WTC11 (cell line): ENCODE measurements at regions not wholly inside any gene's neighbourhood (a gene's known extent, or its start where the extent isn't known, plus 50 kb on each side); places are given as distances from the start of the nearest gene placed in this dataset.

Experiments
- ATAC-seq: fragments of 200-7000 bp; cut with Tn5 transposase; 2 replicates; pipeline ENCODE4 v1.10.0; 2021; ENCODE audit warnings: mild to moderate bottlenecking, moderate library complexity
- CTCF ChIA-PET: fragments of 300-600 bp; sonication (Branson Sonifier 250); formaldehyde crosslinking; loops from one replicate; lab custom pipeline; 2021; ENCODE audit warnings: antibody characterized with exemption; lab: Charles Lee
- POLR2A ChIA-PET: fragments of 350-600 bp; sonication (Branson Sonifier 250); formaldehyde crosslinking; loops from one replicate; lab custom pipeline; 2021; ENCODE audit warnings: antibody characterized with exemption; lab: Charles Lee
- DNase-seq: peaks from one replicate; pipeline ENCODE4 v3.0.0; 2021; ENCODE audit warnings: low spot score
- H3K27ac Mint-ChIP-seq: 2 replicates; pipeline ENCODE4 v1.8.0; 2021; ENCODE audit warnings: mixed read lengths
- H3K27me3 Mint-ChIP-seq: 2 replicates; pipeline ENCODE4 v1.8.0; 2021; ENCODE audit warnings: low read depth, mild to moderate bottlenecking, moderate library complexity, mixed read lengths
- H3K36me3 Mint-ChIP-seq: 2 replicates; pipeline ENCODE4 v1.8.0; 2021; ENCODE audit warnings: mixed read lengths
- H3K4me1 Mint-ChIP-seq: 2 replicates; pipeline ENCODE4 v1.8.0; 2022; ENCODE audit warnings: mixed read lengths
- H3K4me3 Mint-ChIP-seq: 2 replicates; pipeline ENCODE4 v1.8.0; 2021; ENCODE audit warnings: mild to moderate bottlenecking, moderate library complexity, mixed read lengths
- H3K9me3 Mint-ChIP-seq: 2 replicates; pipeline ENCODE4 v1.8.0; 2021; ENCODE audit warnings: mixed read lengths
- ATF1 ChIP-seq: sonication (generic); formaldehyde crosslinking; IDR thresholded peaks from 2 replicates; pipeline ENCODE4 v1.8.1; 2023; ENCODE audit warnings: mild to moderate bottlenecking, moderate library complexity, missing genetic modification reagents
- ATF2 ChIP-seq: sonication (generic); formaldehyde crosslinking; IDR thresholded peaks from 2 replicates; pipeline ENCODE4 v1.8.1; 2022; ENCODE audit warnings: low read depth, missing genetic modification reagents, borderline replicate concordance
- CREB1 ChIP-seq: sonication (generic); formaldehyde crosslinking; IDR thresholded peaks from 2 replicates; pipeline ENCODE4 v1.8.0; 2023; ENCODE audit warnings: mild to moderate bottlenecking, missing genetic modification reagents
- E2F1 ChIP-seq: sonication (generic); formaldehyde crosslinking; IDR thresholded peaks from 2 replicates; pipeline ENCODE4 v1.8.0; 2022; ENCODE audit warnings: mild to moderate bottlenecking, missing genetic modification reagents
- ELF4 ChIP-seq: sonication (generic); formaldehyde crosslinking; IDR thresholded peaks from 2 replicates; pipeline ENCODE4 v1.8.1; 2022; ENCODE audit warnings: low read depth, mild to moderate bottlenecking, moderate library complexity, missing genetic modification reagents
- GRHL2 ChIP-seq: fragments of 250-450 bp; sonication (Bioruptor Pico); IDR thresholded peaks from 2 replicates; pipeline ENCODE4 v1.8.0; 2022; ENCODE audit warnings: mild to moderate bottlenecking, moderate library complexity; ENCODE audit not compliant: insufficient replicate concordance, severe bottlenecking
- GTF2I ChIP-seq: fragments of 250-450 bp; sonication (Bioruptor Pico); conservative IDR thresholded peaks from 2 replicates; pipeline ENCODE4 v1.4.0; 2021; ENCODE audit warnings: mild to moderate bottlenecking
- HMGA2 ChIP-seq: fragments of 250-450 bp; sonication (Bioruptor Pico); IDR thresholded peaks from 2 replicates; pipeline ENCODE4 v1.4.0; 2021; ENCODE audit warnings: mild to moderate bottlenecking, moderate library complexity
- IRF2 ChIP-seq: sonication (generic); formaldehyde crosslinking; IDR thresholded peaks from 2 replicates; pipeline ENCODE4 v1.8.0; 2022; ENCODE audit warnings: low read depth, missing genetic modification reagents, borderline replicate concordance
- JUN ChIP-seq: sonication (generic); formaldehyde crosslinking; IDR thresholded peaks from 2 replicates; pipeline ENCODE4 v1.8.0; 2023; ENCODE audit warnings: mild to moderate bottlenecking, missing genetic modification reagents
- MAX ChIP-seq: sonication (generic); formaldehyde crosslinking; IDR thresholded peaks from 2 replicates; pipeline ENCODE4 v1.8.0; 2022; ENCODE audit warnings: mild to moderate bottlenecking, missing genetic modification reagents
- MYBL2 ChIP-seq: sonication (generic); formaldehyde crosslinking; IDR thresholded peaks from 2 replicates; pipeline ENCODE4 v1.8.1; 2023; ENCODE audit warnings: mild to moderate bottlenecking, moderate library complexity, missing genetic modification reagents
- NFYB ChIP-seq: sonication (generic); formaldehyde crosslinking; conservative IDR thresholded peaks from 2 replicates; pipeline ENCODE4 v1.8.0; 2022; ENCODE audit warnings: low read depth, missing genetic modification reagents
- NR1H2 ChIP-seq: sonication (generic); formaldehyde crosslinking; IDR thresholded peaks from 2 replicates; pipeline ENCODE4 v1.9.0; 2021; ENCODE audit warnings: mild to moderate bottlenecking, moderate library complexity, missing genetic modification reagents
- NR3C1 ChIP-seq: sonication (generic); formaldehyde crosslinking; conservative IDR thresholded peaks from 2 replicates; pipeline ENCODE4 v1.8.1; 2023; ENCODE audit warnings: low read depth, mild to moderate bottlenecking, missing genetic modification reagents
- RORB ChIP-seq: fragments of 250-450 bp; sonication (Bioruptor Pico); IDR thresholded peaks from 2 replicates; pipeline ENCODE4 v1.9.0; 2021; ENCODE audit warnings: mild to moderate bottlenecking
- SP1 ChIP-seq: sonication (generic); formaldehyde crosslinking; conservative IDR thresholded peaks from 2 replicates; pipeline ENCODE4 v1.8.1; 2022; ENCODE audit warnings: missing genetic modification reagents
- TCF7 ChIP-seq: sonication (generic); formaldehyde crosslinking; IDR thresholded peaks from 2 replicates; pipeline ENCODE4 v1.8.0; 2022; ENCODE audit warnings: mild to moderate bottlenecking, low read depth, missing genetic modification reagents, moderate library complexity
- TEAD4 ChIP-seq: sonication (generic); formaldehyde crosslinking; IDR thresholded peaks from 2 replicates; pipeline ENCODE4 v1.8.0; 2022; ENCODE audit warnings: mild to moderate bottlenecking, missing genetic modification reagents
- USF2 ChIP-seq: sonication (generic); formaldehyde crosslinking; IDR thresholded peaks from 2 replicates; pipeline ENCODE4 v1.8.1; 2023; ENCODE audit warnings: mild to moderate bottlenecking, missing genetic modification reagents, moderate library complexity
- ZBTB21 ChIP-seq: sonication (generic); formaldehyde crosslinking; IDR thresholded peaks from 2 replicates; pipeline ENCODE4 v1.8.1; 2023; ENCODE audit warnings: mild to moderate bottlenecking, missing genetic modification reagents, borderline replicate concordance
- ZMAT4 ChIP-seq: fragments of 250-450 bp; sonication (Bioruptor Pico); IDR thresholded peaks from 2 replicates; pipeline ENCODE4 v1.9.0; 2021; ENCODE audit warnings: mild to moderate bottlenecking
- ZNF671 ChIP-seq: fragments of 250-450 bp; sonication (Bioruptor Pico); IDR thresholded peaks from 2 replicates; pipeline ENCODE4 v1.8.0; 2021; ENCODE audit warnings: mild to moderate bottlenecking

GRCh38 chr16:86143666-86144065, 244.7 kb downstream of the IRF8 start (continued):
- TF ChIP-seq ATF2 (no peak), ZMAT4 (CRISPR knock-in tag) (no peak), GTF2I (CRISPR knock-in tag) (no peak), TCF7 (CRISPR knock-in tag) (no peak), ELF4 (CRISPR knock-in tag) (no peak), NFYB (CRISPR knock-in tag) (no peak)
- TF ChIP-seq, all 79 proteins: peak for 0

GRCh38 chr16:86145669-86146068, 246.7 kb downstream of the IRF8 start:
- H3K4me1 Mint-ChIP-seq, result no peaks in the 10 kb centered on the region
- H3K9me3 Mint-ChIP-seq, result no peaks in the 10 kb centered on the region
- H3K27ac Mint-ChIP-seq, result no peak overlapping the region
- H3K36me3 Mint-ChIP-seq, result no peaks in the 10 kb centered on the region
- H3K27me3 Mint-ChIP-seq, result no peaks in the 10 kb centered on the region; the same call in 1 of the 2 replicates
- CTCF ChIA-PET, result interaction anchor here (1.3 kb wide), 1 partner anchor 73 kb away, joined by 3 read pairs; no protein-coding TSS in a partner anchor
- POLR2A ChIA-PET, result interaction anchor here (0.6 kb wide), 1 partner anchor 174 kb away, joined by 6 read pairs; no protein-coding TSS in a partner anchor
- peak; percentile 53; the same call in 1 of the 2 replicates for TF ChIP-seq HMGA2 (CRISPR knock-in tag)
- no peak for TF ChIP-seq TEAD4
- no peak for DNase-seq
- no peak overlapping the region for H3K4me3 Mint-ChIP-seq
- no peak for ATAC-seq

GRCh38 chr16:86150641-86151238, 251.8 kb downstream of the IRF8 start:
- H3K4me1 Mint-ChIP-seq, result no peaks in the 10 kb centered on the region
- CTCF ChIA-PET, result interaction anchor here (1.2 kb wide), 1 partner anchor 8 kb away, joined by 3 read pairs; no protein-coding TSS in a partner anchor
- no peak for TF ChIP-seq MAX (CRISPR knock-in tag)
- no peak for TF ChIP-seq NR3C1 (CRISPR knock-in tag)
- TF ChIP-seq JUN (CRISPR knock-in tag), result no peak
- no peak for TF ChIP-seq USF2 (CRISPR knock-in tag)
- TF ChIP-seq MYBL2 (CRISPR knock-in tag), result no peak
- TF ChIP-seq GRHL2 (CRISPR knock-in tag), result no peak
- no peak for TF ChIP-seq CREB1
- no peak for TF ChIP-seq RORB
- no peak for TF ChIP-seq NFYB (CRISPR knock-in tag)
- no peak for TF ChIP-seq NR1H2
- no peak for TF ChIP-seq ATF1 (CRISPR knock-in tag)
- no peak for TF ChIP-seq SP1 (CRISPR knock-in tag)
- no peak for TF ChIP-seq E2F1 (CRISPR knock-in tag)
- TF ChIP-seq ZBTB21 (CRISPR knock-in tag), result no peak
- no peak for TF ChIP-seq IRF2 (CRISPR knock-in tag)
- no peak for TF ChIP-seq ZNF671 (CRISPR knock-in tag)
- no peak for TF ChIP-seq ATF2
- TF ChIP-seq, all 79 proteins: peak for 0
- DNase-seq (no peak), ATAC-seq (no peak)
- POLR2A ChIA-PET, result no interaction called here
- Mint-ChIP-seq H3K27me3 (peaks cover 3% of the 10 kb centered on the region; the same call in 1 of the 2 replicates), H3K4me3 (no peak overlapping the region), H3K27ac (no peak overlapping the region), H3K9me3 (no peaks in the 10 kb centered on the region), H3K36me3 (no peaks in the 10 kb centered on the region)
